ENCODE measurements at regions not wholly inside any gene's neighbourhood (a gene's known extent, or its start where the extent isn't known, plus 50 kb on each side); places are given as distances from the start of the nearest gene placed in this dataset.

- FAIRE-seq: no peak
- H2AFZ ChIP-seq (ENCODE audit: low read depth, low read length): no peak overlapping the region
Measured at GRCh38 chr11:109784536-109784935, 308.7 kb upstream of the ZC3H12C start.

GRCh38 chr11:109785198-109785597 lies 308.0 kb upstream of the ZC3H12C start:
- no peaks in the 10 kb centered on the region for H3K27me3 Mint-ChIP-seq (ENCODE audit: low read depth, unreplicated experiment)
- Histone ChIP-seq H3K4me1 (ENCODE audit: insufficient read depth, low read length) (no peaks in the 10 kb centered on the region), H3K27ac (ENCODE audit: low read depth, low read length) (no peak overlapping the region), H4K20me1 (ENCODE audit: insufficient read depth, low read length) (no peaks in the 10 kb centered on the region), H3K4me2 (ENCODE audit: low read length) (no peak overlapping the region), H3K9ac (ENCODE audit: low read length) (no peak overlapping the region), H3K36me3 (ENCODE audit: insufficient read depth, low read length) (no peaks in the 10 kb centered on the region), H3K9me3 (ENCODE audit: insufficient read depth, low read depth, low read length) (no peaks in the 10 kb centered on the region), H2AFZ (ENCODE audit: low read depth, low read length) (no peak overlapping the region), H3K27me3 (ENCODE audit: insufficient read depth, low read length) (no peaks in the 10 kb centered on the region), H3K4me3 (ENCODE audit: insufficient read depth, low read depth, low read length) (no peak overlapping the region), H3K79me2 (ENCODE audit: insufficient read depth, low read length) (no peaks in the 10 kb centered on the region)
- H3K27ac Mint-ChIP-seq (ENCODE audit: unreplicated experiment): no peak overlapping the region
- no peaks in the 10 kb centered on the region for H3K9me3 Mint-ChIP-seq (ENCODE audit: unreplicated experiment)
- DNase-seq (ENCODE audit: low read depth): no peak
- no peaks in the 10 kb centered on the region for H3K4me1 Mint-ChIP-seq (ENCODE audit: low read depth, unreplicated experiment)
- no peaks in the 10 kb centered on the region for H3K36me3 Mint-ChIP-seq (ENCODE audit: low read depth, unreplicated experiment)
- H3K4me3 Mint-ChIP-seq (ENCODE audit: unreplicated experiment): no peak overlapping the region
- TF ChIP-seq CTCF (IDR thresholded peaks at IDR 0.05; ENCODE audit: insufficient read depth, low read depth, low read length): no peak
- no peak for TF ChIP-seq EZH2 (IDR thresholded peaks at IDR 0.05; ENCODE audit: insufficient read depth, low read length)
- FAIRE-seq: no peak

More at GRCh38 chr11:109784536-109784935, 308.7 kb upstream of the ZC3H12C start:
- H3K4me1 Mint-ChIP-seq (ENCODE audit: low read depth, unreplicated experiment): no peaks in the 10 kb centered on the region
- no peaks in the 10 kb centered on the region for H4K20me1 ChIP-seq (ENCODE audit: insufficient read depth, low read length)
- no peaks in the 10 kb centered on the region for H3K27me3 ChIP-seq (ENCODE audit: insufficient read depth, low read length)
- no peak overlapping the region for H3K9ac ChIP-seq (ENCODE audit: low read length)
- no peak for DNase-seq (ENCODE audit: low read depth)
- no peaks in the 10 kb centered on the region for H3K36me3 ChIP-seq (ENCODE audit: insufficient read depth, low read length)
- H3K27ac Mint-ChIP-seq (ENCODE audit: unreplicated experiment): no peak overlapping the region
- no peaks in the 10 kb centered on the region for H3K9me3 ChIP-seq (ENCODE audit: insufficient read depth, low read depth, low read length)
- TF ChIP-seq CTCF (IDR thresholded peaks at IDR 0.05; ENCODE audit: insufficient read depth, low read depth, low read length): no peak
- TF ChIP-seq EZH2 (IDR thresholded peaks at IDR 0.05; ENCODE audit: insufficient read depth, low read length): no peak
- no peak overlapping the region for H3K4me3 Mint-ChIP-seq (ENCODE audit: unreplicated experiment)
- no peak overlapping the region for H3K4me2 ChIP-seq (ENCODE audit: low read length)
- no peaks in the 10 kb centered on the region for H3K36me3 Mint-ChIP-seq (ENCODE audit: low read depth, unreplicated experiment)
- no peaks in the 10 kb centered on the region for H3K4me1 ChIP-seq (ENCODE audit: insufficient read depth, low read length)
- no peaks in the 10 kb centered on the region for H3K79me2 ChIP-seq (ENCODE audit: insufficient read depth, low read length)
- H3K27ac ChIP-seq (ENCODE audit: low read depth, low read length): no peak overlapping the region
- no peaks in the 10 kb centered on the region for H3K27me3 Mint-ChIP-seq (ENCODE audit: low read depth, unreplicated experiment)
- no peaks in the 10 kb centered on the region for H3K9me3 Mint-ChIP-seq (ENCODE audit: unreplicated experiment)
- H3K4me3 ChIP-seq (ENCODE audit: insufficient read depth, low read depth, low read length): no peak overlapping the region

GRCh38 chr11:109785714-109786113 lies 307.5 kb upstream of the ZC3H12C start:
- Histone ChIP-seq H4K20me1 (ENCODE audit: insufficient read depth, low read length) (no peaks in the 10 kb centered on the region), H2AFZ (ENCODE audit: low read depth, low read length) (no peak overlapping the region), H3K4me1 (ENCODE audit: insufficient read depth, low read length) (no peaks in the 10 kb centered on the region), H3K27ac (ENCODE audit: low read depth, low read length) (no peak overlapping the region), H3K9ac (ENCODE audit: low read length) (no peak overlapping the region), H3K4me3 (ENCODE audit: insufficient read depth, low read depth, low read length) (no peak overlapping the region), H3K4me2 (ENCODE audit: low read length) (peak overlapping the region; percentile 44), H3K36me3 (ENCODE audit: insufficient read depth, low read length) (no peaks in the 10 kb centered on the region), H3K9me3 (ENCODE audit: insufficient read depth, low read depth, low read length) (no peaks in the 10 kb centered on the region), H3K27me3 (ENCODE audit: insufficient read depth, low read length) (no peaks in the 10 kb centered on the region), H3K79me2 (ENCODE audit: insufficient read depth, low read length) (no peaks in the 10 kb centered on the region)
- Mint-ChIP-seq H3K36me3 (ENCODE audit: low read depth, unreplicated experiment) (no peaks in the 10 kb centered on the region), H3K9me3 (ENCODE audit: unreplicated experiment) (no peaks in the 10 kb centered on the region), H3K27ac (ENCODE audit: unreplicated experiment) (no peak overlapping the region), H3K4me1 (ENCODE audit: low read depth, unreplicated experiment) (no peaks in the 10 kb centered on the region), H3K4me3 (ENCODE audit: unreplicated experiment) (no peak overlapping the region), H3K27me3 (ENCODE audit: low read depth, unreplicated experiment) (no peaks in the 10 kb centered on the region)
- no peak for TF ChIP-seq EZH2 (IDR thresholded peaks at IDR 0.05; ENCODE audit: insufficient read depth, low read length)
- TF ChIP-seq CTCF (IDR thresholded peaks at IDR 0.05; ENCODE audit: insufficient read depth, low read depth, low read length): no peak
- FAIRE-seq: peak; percentile 43
- peak; percentile 78 for DNase-seq (ENCODE audit: low read depth)
